Left ventricle myocardium inferior (tissue), 1 donor: ENCODE measurements at regions not wholly inside any gene's neighbourhood (a gene's known extent, or its start where the extent isn't known, plus 50 kb on each side); places are given as distances from the start of the nearest gene placed in this dataset.
"Not testable (repeated sequence)": the region's sequence is repeated elsewhere in the genome, so short reads cannot be mapped to it uniquely, and the experiment has no call there.

ENCODE experiments used
- DNase-seq: peaks from one replicate; pipeline ENCODE4 v3.0.0-alpha.2; 2020
- H3K27ac ChIP-seq: fragments of 200-600 bp; replicated peaks from 2 replicates; pipeline ENCODE4 v1.8.0; 2021
- H3K27me3 ChIP-seq: fragments of 200-600 bp; 2 replicates; pipeline ENCODE4 v1.8.0; 2021; ENCODE audit warnings: low read depth
- H3K36me3 ChIP-seq: fragments of 200-600 bp; 2 replicates; pipeline ENCODE4 v1.8.0; 2021
- H3K4me1 ChIP-seq: fragments of 200-600 bp; 2 replicates; pipeline ENCODE4 v1.8.0; 2021
- H3K4me3 ChIP-seq: fragments of 200-600 bp; 2 replicates; pipeline ENCODE4 v1.8.0; 2021; ENCODE audit warnings: mild to moderate bottlenecking, moderate library complexity
- H3K9me3 ChIP-seq: fragments of 200-600 bp; replicated peaks from 2 replicates; pipeline ENCODE4 v1.8.0; 2021
- CTCF ChIP-seq: fragments of 200-600 bp; IDR thresholded peaks from 2 replicates; pipeline ENCODE4 v1.8.0; 2021; ENCODE audit warnings: antibody characterized with exemption, mild to moderate bottlenecking, borderline replicate concordance
- intact Hi-C: fragments of 100-400 bp; cut with micrococcal nuclease; formaldehyde crosslinking; loops from one replicate; pipeline ENCODE4 v1.11.0; 2022
- donor health status: DM: no; HTN: yes; CAD: no; lungs with severe emphysema.

GRCh38 chr14:37786114-37786625 is 190.7 kb downstream of the TTC6 start:
- DNase-seq, intact Hi-C loops, H3K36me3 ChIP-seq, H3K27me3 ChIP-seq, H3K9me3 ChIP-seq, H3K4me1 ChIP-seq, H3K27ac ChIP-seq, H3K4me3 ChIP-seq: not testable (repeated sequence)

GRCh38 chr14:37787879-37788494 is 192.6 kb downstream of the TTC6 start:
- no peak for TF ChIP-seq CTCF
- intact Hi-C loops, result no loop called here
- H3K36me3 ChIP-seq, result no peaks in the 10 kb centered on the region
- H3K27me3 ChIP-seq, result no peaks in the 10 kb centered on the region
- no peak for DNase-seq
- H3K27ac ChIP-seq, result no peak overlapping the region
- no peaks in the 10 kb centered on the region for H3K4me1 ChIP-seq
- H3K9me3 ChIP-seq, result no peaks in the 10 kb centered on the region
- H3K4me3 ChIP-seq, result no peak overlapping the region

DNA sequence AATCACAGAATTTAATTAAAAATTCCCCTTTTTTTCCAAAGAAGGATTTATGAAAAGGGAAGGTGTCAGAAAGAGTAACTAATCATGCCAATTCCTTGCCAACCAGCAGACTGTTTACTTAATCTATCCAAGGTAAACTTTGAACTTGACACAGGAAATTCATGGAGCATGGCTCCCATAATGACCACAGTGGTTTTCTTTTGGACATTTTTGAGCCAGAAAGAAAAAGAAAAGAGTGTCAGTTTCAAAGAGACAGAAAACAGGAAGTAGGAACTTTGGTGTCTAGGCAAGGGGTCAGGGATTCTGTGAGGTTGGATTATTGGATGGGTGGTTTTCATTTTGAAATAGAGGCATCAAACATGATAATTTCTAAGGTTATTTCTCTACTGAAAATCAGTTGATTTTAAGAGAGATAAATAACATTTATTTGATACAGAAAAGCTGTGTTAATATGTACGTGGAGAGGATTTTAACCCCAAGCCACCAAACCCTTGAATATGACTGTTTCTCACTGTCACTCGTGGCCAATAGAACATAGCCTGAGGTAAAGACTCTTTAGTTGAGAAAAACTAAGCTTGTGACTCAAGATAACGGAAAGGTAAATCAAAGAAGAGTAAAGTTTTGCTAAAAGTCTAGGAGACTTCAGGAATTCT is 196.1 kb downstream of the TTC6 start:
- DNase-seq, result no peak
- intact Hi-C loops, result no loop called here
- Histone ChIP-seq H3K9me3 (no peaks in the 10 kb centered on the region), H3K36me3 (no peaks in the 10 kb centered on the region), H3K27ac (no peak overlapping the region), H3K4me1 (no peaks in the 10 kb centered on the region), H3K4me3 (no peak overlapping the region), H3K27me3 (no peaks in the 10 kb centered on the region)
- no peak for TF ChIP-seq CTCF

- no peak for TF ChIP-seq CTCF
- no peaks in the 10 kb centered on the region for H3K27me3 ChIP-seq
- intact Hi-C loops, result no loop called here
- no peak overlapping the region for H3K27ac ChIP-seq
- H3K36me3 ChIP-seq, result no peaks in the 10 kb centered on the region
- H3K9me3 ChIP-seq, result no peaks in the 10 kb centered on the region
- H3K4me3 ChIP-seq, result no peak overlapping the region
- H3K4me1 ChIP-seq, result no peaks in the 10 kb centered on the region
- DNase-seq, result no peak
These were observed 196.7 kb downstream of the TTC6 start for GRCh38 chr14:37792124-37792523.

GRCh38 chr14:37796703-37797416 is 201.4 kb downstream of the TTC6 start:
- no peak for DNase-seq
- H3K36me3 ChIP-seq, result no peaks in the 10 kb centered on the region
- H3K4me3 ChIP-seq, result no peak overlapping the region
- H3K9me3 ChIP-seq, result no peaks in the 10 kb centered on the region
- intact Hi-C loops, result no loop called here
- no peak overlapping the region for H3K27ac ChIP-seq
- no peaks in the 10 kb centered on the region for H3K4me1 ChIP-seq
- TF ChIP-seq CTCF, result no peak
- H3K27me3 ChIP-seq, result no peaks in the 10 kb centered on the region

GRCh38 chr14:37797675-37798074 is 202.2 kb downstream of the TTC6 start:
- Histone ChIP-seq H3K4me3 (no peak overlapping the region), H3K27me3 (no peaks in the 10 kb centered on the region), H3K27ac (no peak overlapping the region), H3K9me3 (no peaks in the 10 kb centered on the region), H3K4me1 (no peaks in the 10 kb centered on the region), H3K36me3 (no peaks in the 10 kb centered on the region)
- no peak for TF ChIP-seq CTCF
- no peak for DNase-seq
- intact Hi-C loops, result no loop called here
